ENCODE measurements at regions not wholly inside any gene's neighbourhood (a gene's known extent, or its start where the extent isn't known, plus 50 kb on each side); places are given as distances from the start of the nearest gene placed in this dataset.
A peak's percentile ranks its signal among the peaks of the same experiment; 100 is the strongest.

DNA sequence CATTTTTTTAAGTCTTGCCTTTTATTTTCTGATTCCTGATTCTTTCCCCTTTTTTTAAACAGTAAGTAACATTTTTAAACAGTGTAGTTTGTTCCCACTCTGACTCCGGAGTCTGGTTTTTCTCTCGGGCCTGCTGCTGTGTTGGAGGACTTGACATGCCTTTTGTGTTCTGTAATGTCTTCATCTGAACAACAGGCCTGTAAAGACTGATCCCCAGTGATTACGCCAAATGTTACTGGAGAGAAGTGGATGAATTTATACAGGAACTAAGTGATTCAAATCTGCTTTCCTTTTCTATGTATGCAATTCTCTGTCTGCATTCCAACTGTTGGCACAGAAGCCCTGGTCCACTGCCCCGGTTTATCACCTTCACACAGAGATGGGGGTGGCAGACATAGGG, 54.3 kb upstream of the RMDN2 start:
- no peak for DNase-seq

DNA sequence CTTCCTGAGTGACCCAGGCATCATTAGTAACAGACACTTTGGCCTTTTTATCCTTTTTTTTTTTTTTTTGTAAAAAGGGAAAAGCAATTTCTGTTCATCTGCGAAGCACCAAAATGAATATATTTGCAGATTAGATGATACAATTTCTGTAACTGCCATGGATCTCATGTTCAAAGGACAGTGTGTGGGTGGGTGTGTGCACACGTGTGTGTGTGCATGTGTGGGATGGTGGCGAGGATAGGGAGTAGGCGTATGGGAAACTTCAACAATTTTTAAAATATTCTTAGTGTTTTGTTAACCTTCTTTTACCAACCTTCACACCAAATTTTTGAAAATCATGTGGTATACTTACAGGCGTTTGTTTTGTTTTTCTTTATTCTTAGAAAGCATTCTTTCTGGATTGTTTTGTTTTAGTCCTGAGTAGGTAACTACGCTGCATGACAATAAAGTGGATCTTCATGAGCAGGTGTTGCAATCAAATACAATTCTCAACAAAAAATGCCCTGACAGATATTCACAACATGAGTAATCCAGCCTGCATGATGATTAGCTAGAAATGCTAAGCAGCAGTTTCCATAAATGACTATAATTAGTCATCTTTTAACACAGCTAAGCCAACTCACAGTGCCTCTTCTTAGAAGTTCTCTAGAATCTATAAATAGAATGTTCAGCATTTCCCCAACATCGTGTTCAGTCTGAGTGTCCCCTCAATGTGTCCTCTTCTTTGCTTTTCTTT, 53.5 kb upstream of the RMDN2 start:
- peak; percentile 48 for DNase-seq

- no peak for DNase-seq
These were observed 52.8 kb upstream of the RMDN2 start for GRCh38 chr2:37872192-37872750.

DNA sequence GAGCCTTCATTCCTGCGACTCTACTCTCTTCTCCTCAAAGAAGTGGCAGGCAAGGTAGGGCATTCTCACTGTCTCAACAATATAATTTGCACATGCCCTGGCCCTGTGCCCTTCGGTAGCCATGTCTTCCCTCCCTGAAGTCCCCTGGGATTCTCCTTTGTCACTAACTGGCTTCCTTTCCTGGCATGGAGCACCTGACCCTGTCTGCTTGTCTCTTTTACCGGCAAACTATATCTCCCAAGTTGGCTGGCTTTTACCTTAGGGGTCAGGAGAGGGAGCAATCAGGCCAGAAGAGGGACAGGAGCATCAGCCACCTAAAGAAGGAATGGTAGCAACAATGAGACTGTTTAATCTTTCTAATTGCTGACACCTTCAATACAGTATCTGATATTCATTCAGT, 51.9 kb upstream of the RMDN2 start:
- DNase-seq: no peak

DNA sequence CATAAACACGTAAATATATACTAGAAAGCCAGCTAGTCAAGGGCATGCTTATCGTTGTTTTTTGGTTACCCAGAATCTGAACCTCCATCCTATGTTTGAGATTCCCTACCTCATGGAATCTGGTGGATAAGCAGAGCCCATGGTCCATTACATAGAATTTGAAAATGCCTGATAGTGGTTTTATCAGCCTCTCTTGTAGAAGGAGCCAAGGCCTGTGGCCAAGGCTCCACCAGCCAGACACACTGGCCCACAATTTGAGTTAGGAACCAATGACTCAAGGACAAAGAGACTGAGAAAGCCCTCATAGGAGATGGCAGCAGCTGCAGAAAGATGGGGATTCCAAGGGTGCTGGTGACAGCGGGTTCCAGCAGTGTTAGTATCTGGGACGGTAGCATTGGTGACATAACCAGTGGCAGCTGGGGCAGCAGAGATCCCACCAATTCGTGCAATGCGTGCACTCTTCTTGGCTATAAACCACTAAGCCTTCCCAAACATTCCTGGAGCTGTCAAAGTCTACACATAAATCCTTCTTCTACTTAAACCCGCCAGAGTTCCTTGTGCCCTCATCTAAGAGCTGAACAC, 51.2 kb upstream of the RMDN2 start:
- no peak for DNase-seq

GRCh38 chr2:37874470-37874869, 50.6 kb upstream of the RMDN2 start:
- no peak for DNase-seq
